DND-41 (cell line): ENCODE measurements at regions not wholly inside any gene's neighbourhood (a gene's known extent, or its start where the extent isn't known, plus 50 kb on each side); places are given as distances from the start of the nearest gene placed in this dataset.
A peak's percentile ranks its signal among the peaks of the same experiment; 100 is the strongest.

ENCODE experiments used
- EZH2 ChIP-seq: IDR thresholded peaks from 3 replicates; pipeline ENCODE4 v1.6.1; 2012; ENCODE audit warnings: borderline replicate concordance, low read depth, mild to moderate bottlenecking, moderate library complexity, low read length, inconsistent platforms; ENCODE audit not compliant: severe bottlenecking
- TF ChIP-seq, protein P1 (sequence below): IDR thresholded peaks from 2 replicates; pipeline ENCODE4 v1.5.1; 2012; ENCODE audit warnings: borderline replicate concordance, low read length, moderate library complexity, mild to moderate bottlenecking; ENCODE audit not compliant: poor library complexity, severe bottlenecking; ENCODE audit errors: extremely low read depth

DNA sequence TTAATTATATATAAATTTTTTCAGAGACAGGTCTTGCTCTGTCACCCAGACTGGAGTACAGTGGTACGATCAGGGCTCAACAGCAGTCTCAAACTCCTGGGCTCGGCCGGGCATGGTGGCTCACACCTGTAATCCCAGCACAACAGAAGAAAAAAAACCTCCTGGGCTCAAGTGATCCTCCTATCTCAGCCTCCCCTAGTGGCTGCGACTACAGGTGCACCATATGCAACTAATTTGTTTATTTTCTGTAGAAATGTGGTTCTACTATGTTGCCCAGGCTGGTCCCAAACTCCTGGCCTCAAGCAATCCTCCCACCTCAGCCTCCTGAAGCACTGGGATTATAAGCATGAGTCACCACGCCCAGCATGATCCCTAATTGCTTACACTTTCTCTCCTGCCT is 56.1 kb upstream of the SLC35C1 start:
- TF ChIP-seq, protein P1, sequence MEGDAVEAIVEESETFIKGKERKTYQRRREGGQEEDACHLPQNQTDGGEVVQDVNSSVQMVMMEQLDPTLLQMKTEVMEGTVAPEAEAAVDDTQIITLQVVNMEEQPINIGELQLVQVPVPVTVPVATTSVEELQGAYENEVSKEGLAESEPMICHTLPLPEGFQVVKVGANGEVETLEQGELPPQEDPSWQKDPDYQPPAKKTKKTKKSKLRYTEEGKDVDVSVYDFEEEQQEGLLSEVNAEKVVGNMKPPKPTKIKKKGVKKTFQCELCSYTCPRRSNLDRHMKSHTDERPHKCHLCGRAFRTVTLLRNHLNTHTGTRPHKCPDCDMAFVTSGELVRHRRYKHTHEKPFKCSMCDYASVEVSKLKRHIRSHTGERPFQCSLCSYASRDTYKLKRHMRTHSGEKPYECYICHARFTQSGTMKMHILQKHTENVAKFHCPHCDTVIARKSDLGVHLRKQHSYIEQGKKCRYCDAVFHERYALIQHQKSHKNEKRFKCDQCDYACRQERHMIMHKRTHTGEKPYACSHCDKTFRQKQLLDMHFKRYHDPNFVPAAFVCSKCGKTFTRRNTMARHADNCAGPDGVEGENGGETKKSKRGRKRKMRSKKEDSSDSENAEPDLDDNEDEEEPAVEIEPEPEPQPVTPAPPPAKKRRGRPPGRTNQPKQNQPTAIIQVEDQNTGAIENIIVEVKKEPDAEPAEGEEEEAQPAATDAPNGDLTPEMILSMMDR: peak; percentile 21
- no peak for TF ChIP-seq EZH2
